Activated naive CD8-positive, alpha-beta T cell treated with anti-CD3 and anti-CD28 coated beads, Interleukin-2, amount 50 U/mL, for 24 hours (primary cell): ENCODE measurements at regions not wholly inside any gene's neighbourhood (a gene's known extent, or its start where the extent isn't known, plus 50 kb on each side); places are given as distances from the start of the nearest gene placed in this dataset.
"Not testable (repeated sequence)": the region's sequence is repeated elsewhere in the genome, so short reads cannot be mapped to it uniquely, and the experiment has no call there.

ENCODE experiments used
- ATAC-seq: fragments of 150-1000 bp; cut with Tn5 transposase; one replicate; pipeline ENCODE4 v1.10.0; 2021
- DNase-seq: peaks from one replicate; pipeline ENCODE4 v3.0.0; 2021
- H3K27ac Mint-ChIP-seq: one replicate; pipeline ENCODE4 v1.8.0; 2021; ENCODE audit warnings: mild to moderate bottlenecking, mixed read lengths
- H3K27me3 Mint-ChIP-seq: one replicate; pipeline ENCODE4 v1.8.0; 2021; ENCODE audit warnings: mixed read lengths
- H3K36me3 Mint-ChIP-seq: one replicate; pipeline ENCODE4 v1.8.0; 2021; ENCODE audit warnings: low read depth, mixed read lengths
- H3K4me1 Mint-ChIP-seq: one replicate; pipeline ENCODE4 v1.8.0; 2021; ENCODE audit warnings: mixed read lengths
- H3K4me3 Mint-ChIP-seq: one replicate; pipeline ENCODE4 v1.8.0; 2021; ENCODE audit warnings: mild to moderate bottlenecking, moderate library complexity, mixed read lengths
- H3K9me3 Mint-ChIP-seq: one replicate; pipeline ENCODE4 v1.8.0; 2021; ENCODE audit warnings: mixed read lengths

DNA sequence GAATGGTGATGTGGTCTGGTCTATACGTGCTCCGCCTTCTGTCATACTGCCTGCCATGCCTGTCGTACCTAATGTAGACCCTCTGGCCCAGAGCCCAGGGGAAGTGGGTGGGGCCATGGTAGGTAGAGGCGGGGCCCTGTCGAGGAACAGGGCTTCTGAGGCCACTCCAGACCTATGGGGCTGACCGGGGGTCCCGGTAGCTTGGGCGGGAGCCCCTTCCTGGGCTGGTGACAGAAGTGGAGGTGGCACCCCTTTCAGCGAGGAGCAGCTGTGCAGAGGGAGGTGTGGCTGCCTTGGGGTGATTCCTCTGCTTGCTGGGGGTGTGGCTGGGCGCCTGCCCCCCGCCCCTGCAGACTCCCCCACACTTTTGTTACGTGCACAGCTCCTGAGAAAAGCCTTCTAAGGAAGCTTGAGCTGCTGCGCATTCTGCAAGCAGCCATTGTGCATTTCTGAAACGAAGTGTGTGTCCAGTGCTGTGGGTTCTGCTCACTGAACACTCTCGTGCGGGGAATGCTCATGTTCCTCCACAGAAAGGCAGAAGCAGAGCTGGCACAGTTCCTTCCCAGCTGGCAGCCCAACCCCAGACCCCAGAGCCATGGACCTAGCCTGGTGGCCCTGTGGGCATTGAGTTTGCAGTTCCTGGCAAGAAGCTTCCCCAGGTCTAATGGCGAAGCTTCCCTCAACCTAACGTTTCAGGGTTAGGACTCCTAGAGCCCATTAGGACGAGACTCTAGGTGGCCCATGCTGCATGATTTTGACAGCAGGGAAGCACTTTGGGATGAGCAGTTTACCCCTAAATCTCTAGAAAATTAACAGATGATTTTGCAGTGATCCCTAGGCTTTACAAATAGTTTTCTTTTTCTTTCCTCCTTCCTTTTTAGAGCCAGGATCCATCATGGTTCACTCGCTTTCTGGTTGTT, 72.7 kb upstream of the HGFAC start:
- DNase-seq (no peak), ATAC-seq (peak; percentile 18)
- Mint-ChIP-seq H3K27ac (no peak overlapping the region), H3K27me3 (peaks cover 22% of the 10 kb centered on the region), H3K4me3 (peak overlapping the region; percentile 62), H3K36me3 (no peaks in the 10 kb centered on the region), H3K9me3 (no peaks in the 10 kb centered on the region), H3K4me1 (peaks cover 24% of the 10 kb centered on the region)

DNA sequence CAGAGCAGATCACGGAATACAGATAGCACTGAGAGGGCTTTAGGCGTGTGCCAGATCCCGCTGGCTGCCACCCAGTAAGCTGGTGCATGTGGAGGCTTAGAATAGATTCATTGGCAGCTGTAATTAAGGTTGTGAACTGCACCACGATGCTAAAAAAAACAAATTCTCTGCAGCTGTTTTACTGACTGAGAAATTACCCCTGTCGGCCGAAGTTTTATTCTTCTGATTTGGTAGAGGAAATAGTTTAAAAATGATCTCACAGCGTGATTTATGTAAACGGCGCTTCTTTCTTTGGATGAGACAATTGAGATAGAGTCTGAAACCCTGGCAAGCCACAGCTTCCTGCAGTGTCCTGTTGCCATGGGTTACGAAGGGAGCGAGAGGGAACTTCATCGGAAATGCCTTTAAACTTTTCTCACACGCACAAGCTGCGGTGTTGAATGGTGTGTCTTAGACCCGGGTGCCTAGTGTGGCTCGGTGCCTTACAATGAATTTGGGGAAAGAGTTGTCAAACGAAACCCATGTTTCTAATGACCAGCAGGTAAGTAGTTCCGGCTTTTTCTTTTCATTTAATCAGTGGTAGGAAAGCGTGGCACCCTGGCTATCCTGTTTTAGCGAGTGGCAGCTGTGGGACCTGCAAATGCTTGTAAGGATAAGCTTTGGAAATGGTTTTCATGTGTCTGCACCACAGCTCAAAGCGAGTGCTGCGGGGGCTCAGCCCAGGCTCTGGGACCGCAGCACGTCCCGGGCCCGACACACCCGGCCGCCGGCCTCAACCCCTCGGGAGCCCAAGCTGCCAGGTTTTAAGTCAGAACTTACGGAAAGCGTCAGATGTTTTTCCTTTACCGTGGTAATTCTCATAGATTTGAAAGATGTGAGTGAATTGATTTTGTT, 71.7 kb upstream of the HGFAC start:
- no peaks in the 10 kb centered on the region for H3K36me3 Mint-ChIP-seq
- H3K9me3 Mint-ChIP-seq = no peaks in the 10 kb centered on the region
- H3K4me3 Mint-ChIP-seq = peak overlapping the region; percentile 62
- H3K27ac Mint-ChIP-seq = peak overlapping the region; percentile 32
- peak; percentile 68 for ATAC-seq
- peak; percentile 27 for DNase-seq
- H3K27me3 Mint-ChIP-seq = peaks cover 25% of the 10 kb centered on the region
- H3K4me1 Mint-ChIP-seq = peaks cover 24% of the 10 kb centered on the region

DNA sequence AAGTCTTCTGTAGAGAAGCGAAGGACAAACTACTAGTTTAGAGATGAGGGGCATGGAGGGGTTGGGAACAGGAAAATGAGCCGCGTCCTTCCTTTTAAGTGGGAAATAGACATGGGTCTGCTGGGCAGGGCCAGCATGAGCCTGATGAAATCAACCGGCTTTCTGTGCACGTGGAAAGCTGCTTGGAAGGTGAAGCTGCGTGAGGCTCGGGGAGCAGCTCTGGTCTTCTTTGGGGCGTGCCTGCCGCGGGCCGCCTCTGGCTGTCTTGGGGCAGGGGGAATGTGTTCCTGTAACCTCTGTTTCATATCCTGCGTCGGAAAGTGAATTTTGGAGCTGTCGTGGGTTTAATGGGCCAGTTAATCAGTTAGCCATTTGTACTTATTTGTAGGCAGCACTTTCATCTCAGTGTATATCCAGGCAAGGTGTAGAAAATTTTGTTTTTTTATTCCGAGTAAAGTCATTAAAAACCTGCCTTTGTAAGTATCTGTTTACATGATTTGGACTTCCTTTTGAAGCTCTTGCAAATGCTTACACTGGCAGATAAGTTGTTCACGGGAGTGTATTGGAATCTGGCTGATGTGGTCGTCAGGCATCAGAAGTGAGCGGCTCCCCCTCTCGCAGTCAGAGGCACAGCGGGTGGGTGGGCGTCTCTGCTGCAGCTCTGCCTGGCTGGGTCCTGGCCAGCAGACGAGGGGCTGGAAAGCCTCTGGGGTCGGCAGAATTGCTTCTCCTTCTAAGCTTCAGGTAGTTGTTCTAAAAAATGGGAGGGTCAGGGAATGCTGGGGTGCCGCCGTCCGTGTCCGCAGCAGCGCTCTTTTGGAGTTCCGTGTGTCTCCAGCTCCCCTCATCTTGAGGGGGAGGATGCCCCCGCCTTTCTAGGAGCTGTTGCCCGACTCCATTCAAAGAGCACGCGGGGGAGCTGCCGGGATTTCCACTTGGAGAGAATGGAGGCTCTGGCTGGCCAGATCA, 70.5 kb upstream of the HGFAC start:
- no peak overlapping the region for H3K4me3 Mint-ChIP-seq
- H3K27ac Mint-ChIP-seq = no peak overlapping the region
- H3K9me3 Mint-ChIP-seq = no peaks in the 10 kb centered on the region
- peaks cover 25% of the 10 kb centered on the region for H3K27me3 Mint-ChIP-seq
- DNase-seq = no peak
- peaks cover 24% of the 10 kb centered on the region for H3K4me1 Mint-ChIP-seq
- no peaks in the 10 kb centered on the region for H3K36me3 Mint-ChIP-seq
- no peak for ATAC-seq

DNA sequence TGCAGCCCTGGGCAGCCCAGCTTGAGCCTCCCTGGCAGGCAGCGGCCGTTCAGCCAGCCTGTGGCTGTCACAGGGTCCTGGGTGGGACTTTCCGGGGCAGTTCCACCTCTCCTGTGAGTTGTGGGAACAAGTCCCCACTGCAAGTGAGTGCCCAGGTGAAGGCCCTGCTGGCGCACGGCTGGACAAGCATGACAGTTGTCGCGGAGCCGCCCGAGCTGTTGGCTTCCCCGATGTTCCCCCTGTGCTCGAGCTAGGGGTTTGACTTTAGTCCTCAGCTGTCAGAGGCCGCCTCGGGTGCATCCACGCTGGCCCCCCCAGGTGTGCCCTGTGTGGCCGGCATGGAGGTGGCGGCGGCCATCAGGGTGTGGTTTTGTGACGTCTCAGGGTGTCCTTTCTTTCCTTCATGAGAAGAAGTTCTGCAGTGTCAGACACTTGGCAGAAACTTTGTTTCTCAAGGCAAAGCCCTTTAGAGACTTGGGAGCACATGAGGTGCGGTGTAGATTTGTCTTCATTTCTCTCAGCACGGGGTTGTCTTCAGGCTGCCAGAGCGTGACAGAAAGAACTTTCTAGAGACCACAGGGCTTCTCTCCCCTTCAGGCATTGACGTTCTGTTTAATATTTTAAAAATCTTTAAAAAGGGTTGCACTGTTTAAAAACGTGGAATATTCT, 69.4 kb upstream of the HGFAC start:
- Mint-ChIP-seq H3K9me3 (no peaks in the 10 kb centered on the region), H3K27me3 (peaks cover 25% of the 10 kb centered on the region), H3K4me3 (no peak overlapping the region), H3K4me1 (peaks cover 24% of the 10 kb centered on the region), H3K36me3 (no peaks in the 10 kb centered on the region), H3K27ac (no peak overlapping the region)
- no peak for DNase-seq
- no peak for ATAC-seq

DNA sequence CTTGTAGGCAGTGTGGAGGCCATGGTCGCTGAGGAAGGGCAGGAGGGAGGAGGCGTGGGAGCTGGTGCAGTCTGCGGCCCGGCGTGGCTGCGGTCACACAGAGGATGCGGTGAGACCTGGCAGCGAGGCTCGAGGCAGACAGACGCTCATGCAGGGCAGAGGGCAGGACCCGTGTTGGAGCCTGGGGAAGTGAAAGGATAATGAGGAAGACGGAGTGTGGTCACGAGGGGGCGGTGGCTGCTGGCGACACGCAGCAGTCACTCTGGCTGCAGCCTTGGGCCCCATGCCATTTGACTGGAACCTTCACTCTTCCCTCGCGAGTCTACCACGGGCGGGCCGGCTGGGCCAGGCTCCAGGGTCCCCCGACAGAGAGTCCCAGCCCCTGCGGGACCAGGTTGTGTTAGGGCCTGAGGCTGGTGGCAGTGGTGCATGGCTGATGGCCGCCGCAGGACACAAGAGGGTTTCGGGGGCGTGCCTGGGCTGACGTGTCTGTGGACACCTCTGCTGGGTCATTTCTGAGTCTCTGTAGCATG, 68.8 kb upstream of the HGFAC start:
- Mint-ChIP-seq H3K9me3 (no peaks in the 10 kb centered on the region), H3K27ac (no peak overlapping the region), H3K27me3 (peaks cover 25% of the 10 kb centered on the region), H3K4me1 (peaks cover 24% of the 10 kb centered on the region), H3K4me3 (no peak overlapping the region), H3K36me3 (no peaks in the 10 kb centered on the region)
- ATAC-seq (no peak), DNase-seq (no peak)

DNA sequence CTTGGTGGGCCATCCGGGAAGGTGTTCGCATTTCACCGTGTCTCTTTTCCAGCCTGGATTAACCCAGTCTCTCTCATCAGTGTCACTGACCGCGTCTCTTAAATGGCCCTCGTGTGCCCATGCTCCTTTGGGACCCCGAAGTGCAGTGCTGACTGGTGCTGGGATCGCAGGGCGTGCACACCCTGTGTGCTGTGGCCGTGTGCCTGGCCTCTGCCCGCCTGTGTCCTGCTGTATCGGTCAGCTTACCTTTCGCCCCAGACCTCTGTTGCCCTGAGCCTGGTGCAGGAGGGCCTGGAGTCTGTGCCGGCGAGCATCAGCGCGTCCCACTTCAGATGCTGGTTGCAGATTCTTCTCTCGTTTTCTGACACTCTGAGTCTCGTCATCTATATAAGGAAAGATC, 68.3 kb upstream of the HGFAC start:
- DNase-seq (no peak), ATAC-seq (no peak)
- Mint-ChIP-seq H3K4me3 (no peak overlapping the region), H3K4me1 (peaks cover 24% of the 10 kb centered on the region), H3K36me3 (no peaks in the 10 kb centered on the region), H3K27ac (no peak overlapping the region), H3K27me3 (peaks cover 25% of the 10 kb centered on the region), H3K9me3 (no peaks in the 10 kb centered on the region)

DNA sequence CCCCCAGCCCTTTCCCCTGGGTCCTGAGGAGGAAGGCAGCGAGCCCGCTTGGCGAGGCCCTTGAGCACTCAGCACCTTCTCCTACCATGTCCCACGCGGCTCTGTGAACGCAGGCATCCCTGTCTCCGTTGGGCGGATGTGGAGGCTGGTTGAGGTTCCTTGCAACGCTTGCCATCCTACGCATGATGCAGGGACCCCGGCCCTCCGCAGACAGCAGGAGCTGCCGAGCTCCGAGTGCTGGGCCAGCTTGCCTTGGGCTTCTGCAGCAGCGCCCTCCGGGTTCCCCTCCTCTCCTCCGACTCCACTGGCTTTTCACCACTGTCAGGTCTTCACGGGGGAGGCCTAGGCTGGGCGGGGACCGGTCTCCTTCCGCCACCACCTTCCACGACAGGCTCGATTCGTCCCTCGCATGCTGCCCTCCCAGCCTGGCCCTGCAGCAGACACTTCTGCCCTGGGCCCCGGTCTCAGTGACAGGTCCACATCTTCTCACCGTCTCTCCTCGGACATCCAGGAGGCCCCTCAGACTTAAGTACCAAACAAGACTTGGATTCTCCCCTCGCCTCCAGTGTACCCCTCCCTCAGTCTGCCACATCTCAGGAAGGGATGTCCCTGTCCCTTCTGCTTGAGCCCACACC, 67.6 kb upstream of the HGFAC start:
- H3K36me3 Mint-ChIP-seq = peaks cover 1% of the 10 kb centered on the region
- peaks cover 25% of the 10 kb centered on the region for H3K27me3 Mint-ChIP-seq
- H3K27ac Mint-ChIP-seq = no peak overlapping the region
- no peak overlapping the region for H3K4me3 Mint-ChIP-seq
- H3K4me1 Mint-ChIP-seq = peaks cover 20% of the 10 kb centered on the region
- H3K9me3 Mint-ChIP-seq = peaks cover 4% of the 10 kb centered on the region
- ATAC-seq (no peak), DNase-seq (no peak)

DNA sequence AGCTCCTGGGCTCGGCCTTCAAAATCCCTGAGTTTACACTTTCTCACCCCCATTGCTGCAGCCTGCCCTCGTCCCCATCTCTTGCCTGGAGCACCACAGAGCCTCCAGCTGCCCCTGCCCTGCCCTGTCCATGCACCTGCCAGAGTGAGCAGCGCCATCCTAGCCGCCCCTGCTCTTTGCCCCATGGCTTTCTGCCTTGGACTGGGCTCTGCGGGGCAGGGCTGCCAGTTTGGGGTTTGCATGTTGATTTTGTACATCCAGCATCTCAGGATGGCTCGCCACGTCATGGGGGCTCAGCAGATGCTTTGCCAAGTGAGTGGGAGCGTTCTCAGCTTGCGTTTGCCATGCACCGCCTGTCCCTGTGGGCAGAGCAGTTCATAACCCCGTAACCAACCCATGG, 67.1 kb upstream of the HGFAC start:
- DNase-seq (no peak), ATAC-seq (no peak)
- H3K27me3 Mint-ChIP-seq = peaks cover 21% of the 10 kb centered on the region
- no peak overlapping the region for H3K27ac Mint-ChIP-seq
- H3K36me3 Mint-ChIP-seq = peaks cover 5% of the 10 kb centered on the region
- peaks cover 15% of the 10 kb centered on the region for H3K4me1 Mint-ChIP-seq
- no peak overlapping the region for H3K4me3 Mint-ChIP-seq
- H3K9me3 Mint-ChIP-seq = peaks cover 5% of the 10 kb centered on the region

DNA sequence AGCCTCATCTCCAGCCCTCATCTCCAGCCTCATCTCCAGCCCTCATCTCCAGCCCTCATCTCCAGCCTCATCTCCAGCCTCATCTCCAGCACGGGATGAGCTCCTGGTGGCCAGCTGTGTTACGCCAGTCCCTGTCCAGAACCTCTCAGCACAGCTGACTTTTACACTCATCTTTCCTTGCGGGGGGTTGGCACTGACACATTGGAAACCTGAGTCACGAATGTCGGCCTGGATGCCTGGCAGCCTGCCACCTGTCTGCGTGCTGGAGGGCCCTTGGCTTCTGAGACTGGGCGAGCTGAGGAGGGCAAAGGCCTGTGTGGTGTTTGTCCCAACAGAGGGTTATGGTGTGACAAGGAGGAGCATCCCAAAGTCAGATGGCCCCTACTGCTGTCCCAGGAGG, 66.1 kb upstream of the HGFAC start:
- peaks cover 8% of the 10 kb centered on the region for H3K36me3 Mint-ChIP-seq
- peaks cover 16% of the 10 kb centered on the region for H3K27me3 Mint-ChIP-seq
- no peak overlapping the region for H3K27ac Mint-ChIP-seq
- peaks cover 10% of the 10 kb centered on the region for H3K4me1 Mint-ChIP-seq
- peaks cover 5% of the 10 kb centered on the region for H3K9me3 Mint-ChIP-seq
- ATAC-seq = no peak
- no peak for DNase-seq
- H3K4me3 Mint-ChIP-seq = no peak overlapping the region

DNA sequence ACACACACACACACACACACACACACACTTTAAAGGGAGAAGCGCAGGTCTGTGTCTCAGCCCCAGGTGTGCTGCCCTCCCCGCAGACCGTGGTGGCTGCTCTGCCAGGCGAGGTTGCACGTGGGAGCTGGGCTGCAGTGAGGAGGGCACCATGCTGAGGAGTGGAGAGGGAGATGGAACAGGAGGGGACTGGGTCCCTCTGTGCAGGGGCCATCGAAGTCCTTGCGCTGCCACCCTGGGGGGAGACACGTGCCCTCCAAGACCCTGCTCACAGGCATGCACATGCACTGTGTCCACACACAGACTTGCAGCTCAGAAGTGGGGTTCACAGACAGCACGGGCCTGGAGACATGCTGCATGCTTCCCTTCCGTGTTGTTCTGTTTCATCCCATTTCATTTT, 65.5 kb upstream of the HGFAC start:
- Mint-ChIP-seq H3K9me3 (peaks cover 10% of the 10 kb centered on the region), H3K4me3 (no peak overlapping the region), H3K36me3 (peaks cover 11% of the 10 kb centered on the region), H3K27ac (no peak overlapping the region), H3K4me1 (peaks cover 10% of the 10 kb centered on the region), H3K27me3 (peaks cover 14% of the 10 kb centered on the region)
- ATAC-seq (no peak), DNase-seq (no peak)

DNA sequence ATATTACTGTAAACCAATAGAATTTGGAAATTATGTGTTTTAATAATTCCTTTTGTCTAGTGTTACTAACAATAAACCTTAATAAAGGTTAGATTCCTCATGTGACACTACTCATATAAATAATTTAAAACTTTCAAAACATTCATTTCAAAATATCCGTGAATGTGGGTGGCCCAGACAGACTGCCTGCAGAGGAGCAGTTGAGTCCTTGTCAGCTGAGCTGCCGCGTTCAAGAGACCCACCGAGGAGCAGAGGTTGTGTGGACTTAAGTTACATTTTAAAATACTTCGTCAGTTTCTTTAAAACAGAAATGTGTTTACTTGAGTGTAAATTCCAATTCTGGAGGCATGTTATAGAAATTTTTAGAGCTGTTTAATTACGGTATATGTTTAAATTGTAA, 64.2 kb upstream of the HGFAC start:
- ATAC-seq (no peak), DNase-seq (no peak)
- Mint-ChIP-seq H3K27ac (no peak overlapping the region), H3K4me3 (no peak overlapping the region), H3K27me3 (peaks cover 7% of the 10 kb centered on the region), H3K9me3 (peaks cover 13% of the 10 kb centered on the region), H3K4me1 (peaks cover 8% of the 10 kb centered on the region), H3K36me3 (peaks cover 11% of the 10 kb centered on the region)

DNA sequence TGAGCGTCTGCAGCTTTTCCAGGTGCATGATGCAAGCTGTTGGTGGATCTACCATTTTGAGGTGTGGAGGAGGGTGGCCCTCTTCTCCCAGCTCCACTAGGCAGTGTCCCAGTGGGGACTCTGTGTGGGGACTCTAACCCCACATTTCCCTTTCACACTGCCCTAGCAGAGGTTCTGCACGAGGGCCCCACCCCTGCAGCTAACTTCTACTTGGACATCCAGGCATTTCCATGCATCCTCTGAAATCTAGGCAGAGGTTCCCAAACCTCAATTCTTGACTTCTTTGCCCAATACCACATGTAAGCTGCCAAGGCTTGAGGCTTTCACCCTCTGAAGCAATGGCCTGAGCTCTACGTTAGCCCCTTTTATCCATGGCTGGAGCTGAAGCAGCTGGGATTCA, 61.4 kb upstream of the HGFAC start:
- not testable (repeated sequence) for DNase-seq, H3K4me3 Mint-ChIP-seq, H3K27me3 Mint-ChIP-seq, ATAC-seq, H3K27ac Mint-ChIP-seq, H3K4me1 Mint-ChIP-seq
- H3K36me3 Mint-ChIP-seq = peaks cover 11% of the 10 kb centered on the region
- peaks cover 13% of the 10 kb centered on the region for H3K9me3 Mint-ChIP-seq

DNA sequence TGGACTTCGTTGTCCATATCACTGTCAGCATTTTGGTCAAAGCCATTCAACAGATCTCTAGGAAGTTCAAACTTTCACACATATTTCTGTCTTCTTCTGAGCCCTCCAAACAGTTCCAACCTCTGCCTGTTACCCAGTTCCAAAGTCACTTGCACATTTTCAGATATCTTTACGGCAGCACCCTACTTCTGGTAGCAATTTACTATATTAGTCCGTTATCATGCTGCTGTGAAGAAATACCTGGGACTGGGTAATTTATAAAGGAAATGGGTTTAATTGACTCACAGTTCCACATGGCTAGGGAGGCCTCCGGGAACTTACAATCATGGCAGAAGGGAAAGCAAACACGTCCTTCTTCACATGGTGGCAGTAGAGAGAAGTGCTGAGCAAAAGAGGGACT, 60.6 kb upstream of the HGFAC start:
- not testable (repeated sequence) for DNase-seq, H3K27ac Mint-ChIP-seq, H3K4me3 Mint-ChIP-seq, H3K4me1 Mint-ChIP-seq, H3K27me3 Mint-ChIP-seq, ATAC-seq
- Mint-ChIP-seq H3K9me3 (peaks cover 13% of the 10 kb centered on the region), H3K36me3 (peaks cover 11% of the 10 kb centered on the region)
